ENCODE measurements at regions not wholly inside any gene's neighbourhood (a gene's known extent, or its start where the extent isn't known, plus 50 kb on each side); places are given as distances from the start of the nearest gene placed in this dataset.

DNA sequence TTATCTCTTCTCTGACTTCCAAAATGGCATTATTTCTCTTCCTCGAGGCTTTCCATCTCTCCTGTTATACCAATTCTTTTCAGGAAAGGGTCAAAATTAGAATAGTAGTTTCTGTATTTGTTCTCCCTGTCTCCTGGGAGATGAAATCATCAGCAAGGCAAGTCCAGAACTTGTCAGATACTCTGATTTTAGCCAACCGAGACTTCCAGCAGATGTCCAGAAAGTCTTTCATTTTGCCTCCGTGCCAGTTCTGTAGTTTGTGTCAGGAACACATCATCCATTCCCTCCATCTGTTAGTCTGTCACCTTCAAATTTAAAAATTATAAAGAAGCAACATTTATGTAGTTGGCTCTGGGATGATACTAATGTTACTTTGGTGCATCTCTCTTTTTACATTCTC lies 275.7 kb downstream of the CCDC59 start:
- H3K36me3 ChIP-seq (ENCODE audit: insufficient read depth, low read length) = no peaks in the 10 kb centered on the region

DNA sequence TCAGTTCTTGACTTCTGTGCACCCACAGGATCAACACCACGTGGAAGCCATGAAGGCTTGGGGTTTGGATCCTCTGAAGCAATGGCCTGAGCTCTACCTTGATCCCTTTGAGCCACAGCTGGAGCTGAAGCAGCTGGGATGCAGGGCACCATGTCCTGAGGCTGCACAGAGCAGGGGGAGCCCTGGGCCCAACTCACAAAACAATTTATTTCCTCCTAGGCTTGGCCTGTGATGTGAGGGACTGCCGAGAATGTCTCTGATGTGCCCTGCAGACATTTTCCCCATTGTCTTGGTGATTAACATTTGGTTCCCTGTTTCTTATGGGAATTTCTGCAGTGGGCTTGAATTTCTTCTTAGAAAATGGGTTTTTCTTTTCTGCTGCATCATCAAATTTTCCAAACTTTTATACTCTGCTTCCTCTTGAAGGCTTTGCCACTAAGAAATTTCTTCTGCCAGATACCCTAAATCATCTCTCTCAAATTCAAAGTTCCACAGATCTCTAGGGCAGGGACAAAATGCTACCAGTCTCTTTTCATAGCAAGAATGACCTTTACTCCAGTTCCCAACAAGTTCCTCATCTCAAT lies 288.2 kb downstream of the CCDC59 start:
- no peak for TF ChIP-seq EZH2 (IDR thresholded peaks at IDR 0.05; ENCODE audit: insufficient read depth, low read length)
- TF ChIP-seq, protein P1, sequence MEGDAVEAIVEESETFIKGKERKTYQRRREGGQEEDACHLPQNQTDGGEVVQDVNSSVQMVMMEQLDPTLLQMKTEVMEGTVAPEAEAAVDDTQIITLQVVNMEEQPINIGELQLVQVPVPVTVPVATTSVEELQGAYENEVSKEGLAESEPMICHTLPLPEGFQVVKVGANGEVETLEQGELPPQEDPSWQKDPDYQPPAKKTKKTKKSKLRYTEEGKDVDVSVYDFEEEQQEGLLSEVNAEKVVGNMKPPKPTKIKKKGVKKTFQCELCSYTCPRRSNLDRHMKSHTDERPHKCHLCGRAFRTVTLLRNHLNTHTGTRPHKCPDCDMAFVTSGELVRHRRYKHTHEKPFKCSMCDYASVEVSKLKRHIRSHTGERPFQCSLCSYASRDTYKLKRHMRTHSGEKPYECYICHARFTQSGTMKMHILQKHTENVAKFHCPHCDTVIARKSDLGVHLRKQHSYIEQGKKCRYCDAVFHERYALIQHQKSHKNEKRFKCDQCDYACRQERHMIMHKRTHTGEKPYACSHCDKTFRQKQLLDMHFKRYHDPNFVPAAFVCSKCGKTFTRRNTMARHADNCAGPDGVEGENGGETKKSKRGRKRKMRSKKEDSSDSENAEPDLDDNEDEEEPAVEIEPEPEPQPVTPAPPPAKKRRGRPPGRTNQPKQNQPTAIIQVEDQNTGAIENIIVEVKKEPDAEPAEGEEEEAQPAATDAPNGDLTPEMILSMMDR (IDR thresholded peaks at IDR 0.05; ENCODE audit: insufficient read depth, low read depth, low read length) = no peak
- FAIRE-seq = no peak

More for the DNA sequence above, 275.7 kb downstream of the CCDC59 start:
- H3K9me3 ChIP-seq (ENCODE audit: insufficient read depth, low read depth, low read length) = no peaks in the 10 kb centered on the region
- DNase-seq (ENCODE audit: low read depth) = no peak
- no peak for TF ChIP-seq EZH2 (IDR thresholded peaks at IDR 0.05; ENCODE audit: insufficient read depth, low read length)
- TF ChIP-seq, protein P1 (IDR thresholded peaks at IDR 0.05; ENCODE audit: insufficient read depth, low read depth, low read length) = no peak
- no peak for FAIRE-seq
- no peaks in the 10 kb centered on the region for H3K4me1 ChIP-seq (ENCODE audit: insufficient read depth, low read length)
- no peak overlapping the region for H3K27ac ChIP-seq (ENCODE audit: low read depth, low read length)
- H3K9ac ChIP-seq (ENCODE audit: low read length) = no peak overlapping the region
- no peaks in the 10 kb centered on the region for H3K27me3 ChIP-seq (ENCODE audit: insufficient read depth, low read length)
- Mint-ChIP-seq H3K9me3 (ENCODE audit: unreplicated experiment) (no peaks in the 10 kb centered on the region), H3K4me1 (ENCODE audit: low read depth, unreplicated experiment) (no peaks in the 10 kb centered on the region), H3K27ac (ENCODE audit: unreplicated experiment) (no peak overlapping the region), H3K27me3 (ENCODE audit: low read depth, unreplicated experiment) (no peaks in the 10 kb centered on the region), H3K4me3 (ENCODE audit: unreplicated experiment) (no peak overlapping the region), H3K36me3 (ENCODE audit: low read depth, unreplicated experiment) (no peaks in the 10 kb centered on the region)
- no peaks in the 10 kb centered on the region for H3K79me2 ChIP-seq (ENCODE audit: insufficient read depth, low read length)
- H3K4me2 ChIP-seq (ENCODE audit: low read length) = no peak overlapping the region
- no peak overlapping the region for H3K4me3 ChIP-seq (ENCODE audit: insufficient read depth, low read depth, low read length)
- H2AFZ ChIP-seq (ENCODE audit: low read depth, low read length) = no peak overlapping the region
- no peaks in the 10 kb centered on the region for H4K20me1 ChIP-seq (ENCODE audit: insufficient read depth, low read length)

DNA sequence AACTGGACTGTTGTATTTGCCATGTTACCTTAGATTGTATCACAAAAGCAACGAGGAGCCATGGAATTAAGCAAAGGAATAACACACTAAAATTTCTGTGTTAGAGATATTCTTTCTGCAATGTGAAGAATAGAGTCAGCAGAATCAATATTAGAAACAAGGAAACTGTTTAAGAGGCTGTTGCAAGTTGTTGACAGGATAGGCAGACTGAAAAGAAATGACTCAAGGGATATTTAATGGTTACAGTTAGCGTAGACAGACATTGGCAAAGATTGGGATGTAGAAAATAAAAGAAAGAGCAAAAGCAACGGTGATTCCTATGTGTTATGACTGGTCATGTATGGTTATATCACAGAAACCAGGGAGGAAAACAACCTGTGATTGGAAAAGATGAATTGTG lies 299.0 kb upstream of the PPFIA2 start:
- no peaks in the 10 kb centered on the region for H3K27me3 ChIP-seq (ENCODE audit: insufficient read depth, low read length)
- no peak overlapping the region for H3K27ac ChIP-seq (ENCODE audit: low read depth, low read length)
- H2AFZ ChIP-seq (ENCODE audit: low read depth, low read length) = no peak overlapping the region
- FAIRE-seq (no peak), DNase-seq (ENCODE audit: low read depth) (no peak)
- no peaks in the 10 kb centered on the region for H3K9me3 ChIP-seq (ENCODE audit: insufficient read depth, low read depth, low read length)
- H3K4me1 ChIP-seq (ENCODE audit: insufficient read depth, low read length) = no peaks in the 10 kb centered on the region
- H3K4me2 ChIP-seq (ENCODE audit: low read length) = peak overlapping the region; percentile 13
- Mint-ChIP-seq H3K27me3 (ENCODE audit: low read depth, unreplicated experiment) (no peaks in the 10 kb centered on the region), H3K36me3 (ENCODE audit: low read depth, unreplicated experiment) (no peaks in the 10 kb centered on the region), H3K9me3 (ENCODE audit: unreplicated experiment) (no peaks in the 10 kb centered on the region), H3K4me3 (ENCODE audit: unreplicated experiment) (no peak overlapping the region), H3K4me1 (ENCODE audit: low read depth, unreplicated experiment) (peaks cover 11% of the 10 kb centered on the region), H3K27ac (ENCODE audit: unreplicated experiment) (no peak overlapping the region)
- no peaks in the 10 kb centered on the region for H3K79me2 ChIP-seq (ENCODE audit: insufficient read depth, low read length)
- H4K20me1 ChIP-seq (ENCODE audit: insufficient read depth, low read length) = no peaks in the 10 kb centered on the region
- H3K4me3 ChIP-seq (ENCODE audit: insufficient read depth, low read depth, low read length) = no peak overlapping the region
- TF ChIP-seq EZH2 (IDR thresholded peaks at IDR 0.05; ENCODE audit: insufficient read depth, low read length) = no peak
- TF ChIP-seq, protein P1 (IDR thresholded peaks at IDR 0.05; ENCODE audit: insufficient read depth, low read depth, low read length) = no peak
- H3K36me3 ChIP-seq (ENCODE audit: insufficient read depth, low read length) = no peaks in the 10 kb centered on the region
- no peak overlapping the region for H3K9ac ChIP-seq (ENCODE audit: low read length)

More for the DNA sequence above, 288.2 kb downstream of the CCDC59 start:
- no peak for DNase-seq (ENCODE audit: low read depth)
- H3K4me2 ChIP-seq (ENCODE audit: low read length) = no peak overlapping the region
- Mint-ChIP-seq H3K4me3 (ENCODE audit: unreplicated experiment) (no peak overlapping the region), H3K9me3 (ENCODE audit: unreplicated experiment) (no peaks in the 10 kb centered on the region), H3K4me1 (ENCODE audit: low read depth, unreplicated experiment) (no peaks in the 10 kb centered on the region), H3K36me3 (ENCODE audit: low read depth, unreplicated experiment) (no peaks in the 10 kb centered on the region), H3K27me3 (ENCODE audit: low read depth, unreplicated experiment) (no peaks in the 10 kb centered on the region), H3K27ac (ENCODE audit: unreplicated experiment) (no peak overlapping the region)
- H3K4me3 ChIP-seq (ENCODE audit: insufficient read depth, low read depth, low read length) = no peak overlapping the region
- H3K36me3 ChIP-seq (ENCODE audit: insufficient read depth, low read length) = no peaks in the 10 kb centered on the region
- H3K79me2 ChIP-seq (ENCODE audit: insufficient read depth, low read length) = no peaks in the 10 kb centered on the region
- no peaks in the 10 kb centered on the region for H3K27me3 ChIP-seq (ENCODE audit: insufficient read depth, low read length)
- H3K4me1 ChIP-seq (ENCODE audit: insufficient read depth, low read length) = no peaks in the 10 kb centered on the region
- H3K9me3 ChIP-seq (ENCODE audit: insufficient read depth, low read depth, low read length) = no peaks in the 10 kb centered on the region
- H3K27ac ChIP-seq (ENCODE audit: low read depth, low read length) = no peak overlapping the region
- H3K9ac ChIP-seq (ENCODE audit: low read length) = no peak overlapping the region
- no peak overlapping the region for H2AFZ ChIP-seq (ENCODE audit: low read depth, low read length)
- H4K20me1 ChIP-seq (ENCODE audit: insufficient read depth, low read length) = no peaks in the 10 kb centered on the region

All from astrocyte (in vitro differentiated cells and primary cell).